Kidney tubule cell (primary cell): ENCODE measurements at regions not wholly inside any gene's neighbourhood (a gene's known extent, or its start where the extent isn't known, plus 50 kb on each side); places are given as distances from the start of the nearest gene placed in this dataset.
"Not testable (repeated sequence)": the region's sequence is repeated elsewhere in the genome, so short reads cannot be mapped to it uniquely, and the experiment has no call there.

Experiments
- DNase-seq: peaks from one replicate; pipeline ENCODE4 v3.0.0-alpha.2; 2018; ENCODE audit warnings: low spot score

DNA sequence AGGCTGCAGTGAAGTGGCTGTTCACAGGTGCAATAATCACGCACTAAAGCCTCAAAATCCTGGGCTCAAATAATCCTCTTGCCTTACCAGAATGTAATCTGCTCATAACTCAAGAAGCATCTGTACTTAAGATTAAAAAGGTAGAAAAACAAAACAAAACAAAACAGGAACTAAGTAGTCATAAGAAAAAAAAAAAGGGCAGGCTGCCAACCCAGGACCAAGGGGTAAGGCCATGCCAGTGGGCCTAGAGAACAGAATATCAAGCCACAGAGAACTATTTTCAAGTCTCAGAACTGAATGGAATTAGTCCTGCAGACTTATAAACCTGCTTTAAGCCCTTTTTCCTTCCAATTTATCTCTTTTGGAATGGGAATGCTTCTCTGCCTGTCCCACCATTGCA is 64.8 kb upstream of the TBC1D3K start:
- DNase-seq: no peak

DNA sequence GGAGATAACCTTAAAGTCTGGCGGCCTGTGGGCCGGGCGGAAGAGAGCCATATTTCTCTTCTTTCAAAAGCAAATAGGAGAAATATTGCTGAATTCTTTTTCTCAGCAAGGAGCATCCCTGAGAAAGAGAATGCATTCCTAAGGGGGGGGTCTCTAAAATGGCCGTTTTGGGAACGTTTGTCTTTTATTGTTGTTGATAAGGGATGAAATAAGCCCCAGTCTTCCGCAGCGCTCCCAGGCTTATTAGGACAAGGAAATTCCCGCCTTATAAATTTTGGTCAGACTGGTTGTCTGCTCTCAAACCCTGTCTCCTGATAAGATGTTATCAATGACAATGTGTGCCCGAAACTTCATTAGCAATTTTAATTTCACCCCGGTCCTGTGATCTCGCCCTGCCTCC is 65.8 kb upstream of the TBC1D3K start:
- not testable (repeated sequence) for DNase-seq

DNA sequence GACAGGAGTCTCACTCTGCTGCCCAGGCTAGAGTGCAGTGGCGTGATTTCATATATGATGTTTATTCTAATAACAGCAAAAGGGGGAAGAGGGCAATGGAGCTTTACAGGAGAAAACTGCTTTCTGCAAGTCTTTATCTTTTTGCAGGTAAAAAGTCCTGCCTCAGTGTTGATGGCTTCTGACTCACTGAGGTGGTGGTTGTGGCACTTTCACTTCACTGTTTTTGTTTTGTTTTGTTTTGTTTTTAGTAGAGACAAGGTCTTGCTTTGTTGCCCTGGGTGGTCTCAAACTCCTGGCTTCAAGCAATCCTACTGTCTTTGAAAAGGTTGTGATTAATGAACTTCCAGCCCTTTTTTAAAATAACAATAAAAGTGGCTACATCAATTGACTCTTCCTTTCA is 68.0 kb upstream of the TBC1D3K start:
- DNase-seq: no peak

DNA sequence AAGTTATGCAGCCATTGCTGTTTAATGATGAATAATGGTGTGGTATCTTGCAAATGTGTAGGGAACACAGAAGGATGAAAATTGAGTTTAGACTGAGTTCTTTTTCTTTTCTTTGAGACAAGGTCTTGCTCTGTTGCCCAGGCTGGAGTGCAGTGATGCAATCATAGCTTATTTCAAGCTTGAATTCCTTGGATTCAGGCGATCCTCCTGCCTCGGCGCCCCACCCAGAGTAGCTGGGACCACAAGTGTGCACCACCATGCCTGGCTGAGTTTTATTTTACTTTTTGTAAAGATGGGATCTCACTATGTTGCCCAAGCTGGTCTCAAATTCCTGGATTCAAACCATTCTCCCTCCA is 74.6 kb upstream of the TBC1D3K start:
- no peak for DNase-seq

DNA sequence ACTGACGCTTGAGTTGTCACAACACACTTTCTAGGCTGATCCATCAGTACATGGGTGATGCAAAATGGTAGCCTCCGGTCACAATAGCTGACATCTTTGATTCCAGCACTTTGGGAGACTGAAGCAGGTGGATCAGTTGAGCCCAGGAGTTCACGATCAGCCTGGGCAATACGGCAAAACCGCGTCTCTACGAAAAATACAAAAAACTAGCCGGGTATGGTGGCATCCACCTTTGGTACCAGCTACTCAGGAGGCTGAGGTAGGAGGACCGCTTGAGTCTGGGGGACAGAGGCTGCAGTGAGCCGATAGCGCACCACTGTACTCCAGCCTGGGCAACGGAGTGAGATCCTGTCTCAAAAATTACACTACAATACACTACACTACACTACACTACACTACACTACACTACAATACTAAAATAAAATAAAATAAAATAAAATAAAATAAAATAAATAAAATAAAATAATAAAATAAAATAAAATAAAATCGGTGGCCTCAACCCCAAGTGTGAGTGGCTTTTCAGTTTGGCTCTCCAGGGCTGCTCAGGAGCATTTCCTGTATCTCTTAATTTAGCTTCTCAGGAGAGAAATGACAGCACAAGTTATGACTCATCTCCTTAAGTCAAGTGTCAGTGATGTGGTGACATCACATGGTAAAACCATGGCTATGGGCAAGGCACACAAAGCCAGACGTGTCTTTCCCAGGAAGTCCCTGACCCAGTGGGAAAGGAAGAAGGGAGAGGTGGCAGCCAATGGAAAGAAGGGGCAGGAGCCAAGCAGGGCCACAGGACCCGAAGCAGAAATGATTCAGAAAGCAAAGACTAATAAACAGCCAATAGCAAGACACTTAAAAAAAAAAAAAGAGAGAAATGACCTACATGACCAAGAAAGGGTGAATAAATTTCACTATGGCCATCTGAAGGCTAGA is 75.3 kb upstream of the TBC1D3K start:
- peak; percentile 100 for DNase-seq

DNA sequence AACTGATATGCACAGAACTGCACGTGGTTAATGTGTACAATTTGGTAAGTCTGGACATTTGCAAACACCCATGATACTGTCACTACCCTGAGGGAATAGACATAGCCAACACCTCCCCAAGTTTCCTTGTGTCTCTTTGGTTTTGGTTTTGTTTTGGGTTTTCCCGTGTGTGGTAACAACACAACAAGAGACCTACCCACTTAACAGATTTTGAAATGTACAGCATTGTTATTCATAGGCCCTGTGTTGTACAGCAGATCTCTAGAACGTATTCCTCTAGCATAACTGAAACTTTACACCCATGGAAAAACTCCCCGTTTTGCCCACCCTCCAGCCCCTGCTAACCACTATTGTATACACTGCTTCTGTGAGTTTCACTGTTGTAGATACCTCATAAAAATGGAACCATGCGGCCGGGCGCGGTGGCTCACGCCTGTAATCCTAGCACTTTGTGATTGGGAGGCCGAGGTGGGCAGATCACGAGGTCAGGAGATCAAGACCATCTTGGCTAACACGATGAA is 76.3 kb upstream of the TBC1D3K start:
- DNase-seq: no peak

DNA sequence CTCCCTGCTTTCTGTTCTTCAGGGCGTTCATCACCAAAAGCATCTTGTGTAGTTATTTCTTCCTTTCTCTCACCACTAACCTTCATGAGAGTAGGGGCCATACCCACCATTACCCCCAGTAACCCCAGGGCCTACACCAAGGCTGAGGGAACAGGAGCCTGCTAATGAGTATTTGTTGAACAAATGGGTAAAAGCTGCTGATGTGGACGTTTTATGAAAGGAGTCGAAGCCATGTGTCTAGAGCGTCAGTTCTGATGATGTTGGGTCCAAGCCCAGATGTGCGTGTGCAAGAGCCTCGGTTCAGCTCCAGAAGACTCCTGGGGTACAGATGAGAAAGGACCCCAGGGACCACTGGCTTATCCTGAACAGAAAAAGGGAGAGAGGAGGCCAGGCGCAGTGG is 77.1 kb upstream of the TBC1D3K start:
- no peak for DNase-seq

DNA sequence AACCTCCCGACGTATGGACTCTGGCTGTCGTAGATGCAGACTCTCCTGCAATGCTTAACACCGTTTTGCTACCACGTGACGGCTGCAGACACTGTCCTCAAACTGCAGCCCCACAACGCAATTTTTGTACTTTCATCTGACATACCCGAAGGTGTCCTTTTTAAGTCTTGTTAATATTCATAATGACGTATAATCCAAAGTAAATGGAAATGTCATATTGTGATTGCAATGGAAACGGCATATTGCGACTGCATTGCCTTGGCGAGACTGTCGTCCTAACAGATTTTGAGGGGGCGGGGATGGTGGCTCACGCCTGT is 79.3 kb upstream of the TBC1D3K start:
- no peak for DNase-seq

DNA sequence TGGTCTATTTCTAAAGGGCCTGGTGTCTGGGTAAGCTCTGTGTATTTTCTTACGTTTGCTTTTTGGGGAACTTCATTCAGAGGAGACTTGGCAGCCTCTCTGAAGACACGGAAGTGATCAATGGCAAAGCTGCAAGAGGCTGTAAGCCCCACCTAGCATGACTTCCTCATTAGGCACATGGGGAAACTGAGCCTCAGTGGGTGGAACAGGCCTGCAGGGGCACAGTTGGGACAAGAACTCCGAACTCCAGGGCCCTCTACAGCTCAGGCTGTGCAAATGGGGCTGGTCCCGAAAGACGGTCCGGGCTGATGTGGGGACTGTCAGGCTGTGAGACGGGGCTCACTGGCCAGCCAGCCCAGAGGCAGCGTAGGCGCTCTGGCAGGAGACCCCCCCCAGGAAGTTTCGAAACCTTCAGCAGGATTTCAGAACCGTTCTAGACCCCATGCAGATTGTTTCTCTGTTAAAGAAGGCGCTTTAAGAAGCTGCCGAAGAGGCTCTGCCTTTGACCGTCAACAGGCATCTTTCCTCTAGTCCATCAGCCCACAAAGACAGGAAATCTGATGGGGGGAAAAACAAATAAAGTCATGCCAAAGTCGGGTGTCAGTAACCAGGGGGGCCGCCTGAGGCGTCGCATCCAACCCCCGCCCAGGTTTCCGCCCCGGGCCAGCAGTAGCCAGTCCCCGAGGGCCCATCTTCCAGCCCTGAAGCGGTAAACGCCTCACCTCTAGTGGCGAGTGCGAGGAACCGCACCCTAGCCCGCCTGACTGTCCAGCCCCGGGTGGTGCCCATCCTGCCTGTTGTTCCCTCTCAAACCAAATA is 79.8 kb upstream of the TBC1D3K start:
- peak; percentile 56 for DNase-seq

DNA sequence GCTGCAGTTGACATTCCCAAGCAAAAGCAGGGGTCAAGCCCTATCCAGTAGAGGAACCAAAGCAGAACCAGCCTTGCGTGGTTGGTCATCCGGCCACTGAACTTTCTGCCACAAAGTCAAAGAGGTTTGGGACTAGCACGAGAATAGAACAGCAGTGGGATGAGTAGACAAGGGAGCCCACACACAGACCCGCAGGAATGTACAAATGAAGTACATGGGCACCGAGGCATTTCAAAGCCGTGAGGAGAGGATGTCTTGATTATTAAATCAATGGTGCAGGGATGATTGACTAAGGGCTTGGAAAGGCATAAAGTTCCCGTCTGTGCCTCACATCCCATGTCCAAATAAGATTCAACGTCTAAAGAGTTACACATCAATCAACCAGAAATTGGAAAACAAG is 81.8 kb upstream of the TBC1D3K start:
- peak; percentile 89 for DNase-seq

DNA sequence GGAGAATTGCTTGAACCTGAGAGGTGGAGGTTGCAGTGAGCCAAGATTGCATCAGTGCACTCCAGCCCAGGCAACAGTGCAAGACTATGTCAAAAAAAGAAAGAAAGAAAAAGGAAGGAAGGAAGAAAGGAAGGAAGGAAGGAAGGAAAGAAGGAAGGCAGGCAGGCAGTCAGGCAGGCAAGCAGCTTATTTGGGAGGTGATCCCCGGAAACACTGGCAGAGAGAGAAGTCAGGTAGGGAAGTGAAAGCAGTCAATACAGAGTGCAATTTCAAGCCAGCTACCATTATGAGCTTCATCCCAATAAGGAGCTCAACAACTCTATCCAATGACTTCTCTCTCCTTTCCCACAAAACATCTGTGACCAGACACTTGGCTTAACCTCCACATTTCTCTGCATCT is 83.0 kb upstream of the TBC1D3K start:
- no peak for DNase-seq

DNA sequence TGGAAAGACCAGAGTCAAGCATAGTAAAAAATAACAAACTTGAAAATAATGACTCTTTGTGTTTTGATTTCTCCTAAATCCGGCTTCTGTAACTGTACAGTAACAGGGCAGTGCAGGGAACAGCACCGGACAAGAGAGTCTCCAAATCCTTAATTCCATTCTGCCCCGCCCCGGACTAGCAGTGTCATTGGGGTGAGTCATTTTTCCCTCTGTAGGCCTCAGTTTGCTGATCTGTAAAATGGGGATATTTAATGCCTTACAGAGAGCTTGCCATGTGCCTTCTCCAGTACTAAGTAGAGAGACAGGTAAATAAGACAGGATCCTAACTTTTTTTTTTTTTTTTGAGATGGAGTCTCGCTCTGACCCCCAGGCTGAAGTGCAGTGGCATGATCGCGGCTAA is 83.6 kb upstream of the TBC1D3K start:
- DNase-seq: no peak

DNA sequence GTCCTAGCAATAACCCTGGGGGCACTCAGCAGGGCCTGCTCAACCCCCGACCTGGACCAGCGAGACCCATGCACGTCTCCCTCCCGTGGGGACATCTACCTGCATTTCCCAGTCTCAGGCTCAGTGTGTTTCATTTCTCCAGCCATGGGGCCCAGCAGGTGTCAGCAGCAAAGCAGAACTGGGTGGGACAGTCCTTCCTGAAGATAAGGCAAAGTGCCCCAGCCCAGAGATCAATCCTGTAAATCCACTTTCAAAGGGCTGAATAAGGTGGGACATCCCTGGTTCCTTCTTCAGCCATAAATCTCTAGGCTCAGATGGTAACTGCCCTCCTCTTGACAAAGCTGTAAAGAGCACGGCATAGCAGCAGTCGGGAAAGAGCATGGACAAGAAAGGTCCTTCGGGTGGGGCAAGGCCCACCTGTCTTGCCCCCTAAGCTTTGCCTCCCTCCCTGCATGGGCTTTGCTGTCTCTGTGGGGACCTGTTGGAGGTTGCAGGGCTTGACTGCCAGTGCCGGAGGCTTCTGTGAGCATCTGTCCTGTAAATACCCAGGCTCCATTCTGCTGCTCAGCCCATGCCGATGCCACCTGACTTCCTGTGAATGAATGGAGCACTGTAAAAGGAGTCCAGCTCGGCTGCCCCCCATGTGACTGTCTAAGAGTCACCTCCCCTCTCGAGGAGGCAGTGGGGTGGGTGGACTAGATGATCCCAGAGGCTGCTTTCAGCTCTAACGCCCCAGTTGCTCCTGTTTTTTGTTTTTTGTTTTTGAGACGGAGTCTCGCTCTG is 84.8 kb upstream of the TBC1D3K start:
- DNase-seq: no peak

DNA sequence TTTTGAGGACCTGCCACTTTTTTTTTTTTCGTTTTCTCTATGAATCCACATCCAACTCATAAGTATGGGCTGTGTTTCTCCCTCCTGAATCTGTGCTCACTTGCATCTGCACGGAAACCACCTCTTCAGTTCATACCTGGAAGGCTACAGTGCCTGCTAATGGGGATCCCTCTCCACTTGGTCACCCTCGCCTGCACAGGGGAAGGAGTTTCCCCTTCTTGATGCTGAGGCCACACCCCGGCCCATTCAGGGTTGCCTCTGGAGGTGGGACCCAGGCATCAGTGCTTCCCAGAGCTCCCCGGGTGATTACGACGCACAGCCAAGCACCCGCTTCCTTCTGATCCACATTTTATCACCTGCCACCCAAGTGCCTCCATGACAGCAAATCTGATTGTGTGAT is 85.9 kb upstream of the TBC1D3K start:
- no peak for DNase-seq

DNA sequence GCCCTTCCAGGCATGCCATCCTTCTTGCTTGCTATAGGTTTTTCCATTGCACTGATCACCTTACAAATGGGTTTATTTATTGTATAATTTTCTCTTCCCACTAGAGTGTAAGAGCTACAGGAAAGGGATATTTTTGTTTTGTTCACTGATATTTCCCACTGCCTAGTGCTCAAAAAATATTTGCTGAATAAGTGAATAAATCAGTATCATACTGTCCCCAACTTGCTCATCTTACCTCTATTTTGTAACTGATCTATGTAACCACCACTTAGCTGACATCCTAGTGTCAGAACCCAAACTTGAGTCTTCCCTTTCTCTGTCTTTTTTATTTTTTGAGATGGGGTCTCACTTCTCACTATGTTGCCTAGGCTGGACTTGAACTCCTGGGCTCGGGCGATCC is 87.6 kb upstream of the TBC1D3K start:
- DNase-seq: no peak

DNA sequence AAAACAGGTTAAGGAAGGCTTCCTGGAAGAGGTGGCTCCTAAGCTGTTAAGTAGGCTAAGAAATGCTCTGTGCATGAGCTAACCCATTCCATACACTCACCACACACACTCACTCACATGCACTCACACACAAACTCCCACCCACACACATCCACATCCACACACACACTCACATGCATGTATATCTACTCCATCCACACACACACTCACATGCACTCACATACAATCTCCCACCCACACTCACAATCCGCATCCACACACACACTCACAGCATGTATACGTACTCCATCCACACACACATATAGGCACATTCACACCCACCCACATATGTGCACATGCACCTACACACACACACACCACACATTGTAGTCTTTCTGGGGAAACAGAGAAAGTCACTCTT is 89.3 kb upstream of the HNF1B start:
- no peak for DNase-seq

DNA sequence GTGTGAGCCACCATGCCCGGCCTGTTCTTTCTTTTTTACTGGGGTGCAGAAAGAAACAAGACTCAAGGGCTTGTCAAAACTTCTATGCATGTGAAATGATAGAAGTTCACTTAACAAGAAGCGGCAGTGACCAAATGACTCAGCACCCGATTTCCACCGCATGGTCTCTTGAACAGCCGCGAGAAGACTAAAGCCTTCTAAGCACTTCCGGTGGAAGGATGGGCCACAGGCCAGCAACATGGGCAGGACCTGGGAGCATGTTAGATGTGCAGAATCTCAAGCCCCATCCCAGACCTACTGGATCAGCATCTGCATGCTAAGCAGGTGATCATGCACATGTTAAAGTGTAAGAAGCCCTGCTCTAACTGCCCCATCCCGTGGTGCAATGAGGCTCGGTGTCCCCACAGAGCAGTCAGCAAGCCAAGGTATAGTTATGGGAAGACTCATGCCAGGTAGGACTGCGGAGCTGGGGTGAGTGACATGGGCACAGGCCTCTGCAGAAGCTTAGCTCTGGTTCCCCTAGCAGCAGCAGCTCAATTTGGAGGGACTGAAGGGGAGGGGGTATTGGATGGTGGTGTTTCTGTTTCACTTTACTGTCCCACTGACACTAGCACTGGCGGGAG is 88.5 kb upstream of the HNF1B start:
- DNase-seq: no peak

DNA sequence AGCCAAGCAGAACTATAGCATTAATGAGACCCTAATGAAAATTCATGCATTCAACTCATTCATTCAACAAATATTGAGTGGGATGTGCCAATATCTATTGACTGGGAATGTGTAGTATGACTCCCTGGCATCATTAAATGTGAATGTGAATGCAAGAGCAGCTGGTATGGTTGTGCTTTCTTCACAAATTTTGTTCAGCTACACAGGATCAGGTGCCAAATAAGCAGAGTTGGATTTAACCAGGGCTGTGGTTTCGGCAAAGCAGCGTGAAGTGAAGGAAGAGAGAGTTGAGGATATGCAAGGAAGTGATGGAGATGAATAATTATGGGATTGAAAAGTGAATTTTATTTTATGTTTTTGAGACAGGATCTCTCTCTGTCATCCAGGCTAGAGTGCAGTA is 87.1 kb upstream of the HNF1B start:
- DNase-seq: no peak

DNA sequence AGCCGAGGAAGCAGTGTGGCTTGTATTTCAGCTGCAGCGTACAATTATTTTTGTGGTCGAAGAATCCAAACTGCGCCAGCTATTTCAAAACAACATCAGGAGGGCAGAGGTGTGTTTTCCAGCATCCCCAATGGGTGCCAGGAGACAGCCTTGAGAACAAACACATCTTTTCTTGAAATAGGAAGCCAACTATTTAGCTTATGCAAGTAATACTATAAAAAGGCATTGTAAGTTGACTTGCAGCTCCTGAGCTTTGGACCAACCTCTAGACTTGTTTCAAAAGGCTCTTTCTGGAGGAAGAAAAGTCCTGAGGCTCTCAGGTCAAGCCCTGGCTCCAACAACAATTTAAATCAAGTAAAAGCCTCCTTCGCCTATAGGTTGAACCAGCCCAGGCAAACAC is 86.6 kb upstream of the HNF1B start:
- no peak for DNase-seq

DNA sequence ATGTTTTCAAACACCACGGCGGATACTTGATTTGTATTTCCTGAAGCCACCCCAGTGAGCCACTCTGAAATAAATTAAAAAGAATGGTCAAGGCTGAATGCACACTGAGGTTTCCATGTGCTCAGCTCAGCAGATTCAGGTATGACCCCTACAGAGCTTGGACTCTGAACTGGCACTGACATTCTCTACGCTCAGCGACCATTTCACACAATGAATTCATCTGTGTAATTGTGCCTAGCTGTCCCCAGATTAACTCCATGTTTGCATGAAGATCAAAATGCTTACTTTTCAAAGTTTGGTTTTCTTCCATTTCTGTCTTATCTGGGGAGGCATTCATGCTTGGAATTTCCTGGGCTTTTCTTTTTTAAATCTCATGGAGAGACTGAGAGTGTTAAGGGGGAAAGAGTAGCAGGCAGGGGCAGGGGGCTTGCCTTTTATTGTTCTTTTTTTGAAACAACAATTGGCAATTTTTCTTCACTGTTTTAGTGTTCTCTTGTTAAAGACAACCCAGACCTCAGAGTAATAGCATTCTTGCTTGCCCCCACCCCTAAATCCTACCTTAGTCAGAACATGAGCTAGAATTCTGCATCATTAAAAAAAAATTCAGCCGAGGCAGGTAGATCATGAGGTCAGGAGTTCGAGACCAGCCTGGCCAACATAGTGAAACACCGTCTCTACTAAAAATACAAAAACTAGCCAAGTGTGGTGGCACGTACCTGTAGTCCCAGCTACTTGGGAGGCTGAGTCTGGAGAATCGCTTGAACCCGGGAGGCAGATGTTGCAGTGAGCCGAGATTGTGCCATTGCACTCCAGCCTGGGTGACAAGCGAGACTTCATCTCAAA is 85.5 kb upstream of the HNF1B start:
- peak; percentile 88 for DNase-seq

DNA sequence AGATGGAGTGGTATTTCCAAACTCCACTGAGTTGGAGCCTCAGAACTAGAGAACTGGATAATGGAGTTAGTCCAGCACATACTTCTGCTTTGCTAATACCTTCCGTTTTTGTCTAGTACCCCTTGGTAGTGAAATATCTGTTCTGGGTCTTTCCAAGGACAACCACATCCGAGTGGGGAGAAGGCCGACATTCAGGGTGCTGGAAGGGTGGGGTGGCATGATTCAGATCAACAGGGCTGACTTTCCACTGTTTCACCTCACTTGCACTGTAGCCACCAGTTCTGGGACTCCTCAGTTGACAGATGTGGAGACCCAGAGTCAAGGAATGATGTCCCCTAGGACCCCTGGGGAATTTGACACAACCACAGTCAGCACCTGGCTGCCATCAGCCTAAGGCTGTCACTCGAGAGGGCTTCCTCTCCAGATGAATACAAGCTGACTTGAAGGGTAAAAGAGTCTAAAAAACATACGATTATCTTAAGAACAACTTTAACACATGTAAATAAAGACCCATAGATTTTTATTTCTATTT is 84.8 kb upstream of the HNF1B start:
- no peak for DNase-seq
